Head of caudate nucleus (tissue), 42 donors: ENCODE measurements at regions not wholly inside any gene's neighbourhood (a gene's known extent, or its start where the extent isn't known, plus 50 kb on each side); places are given as distances from the start of the nearest gene placed in this dataset.

Source experiments
- DNase-seq, 42 donors: peaks; one replicate each; pipeline versions ENCODE4 v3.0.0 to v3.0.0-alpha.2; 2020 to 2021; ENCODE audit warnings: mixed read lengths in 7 of 42
- intact Hi-C: fragments of 100-400 bp; cut with DNase I; formaldehyde crosslinking; loops from one replicate; pipeline ENCODE4 v1.15.0; 2022

DNA sequence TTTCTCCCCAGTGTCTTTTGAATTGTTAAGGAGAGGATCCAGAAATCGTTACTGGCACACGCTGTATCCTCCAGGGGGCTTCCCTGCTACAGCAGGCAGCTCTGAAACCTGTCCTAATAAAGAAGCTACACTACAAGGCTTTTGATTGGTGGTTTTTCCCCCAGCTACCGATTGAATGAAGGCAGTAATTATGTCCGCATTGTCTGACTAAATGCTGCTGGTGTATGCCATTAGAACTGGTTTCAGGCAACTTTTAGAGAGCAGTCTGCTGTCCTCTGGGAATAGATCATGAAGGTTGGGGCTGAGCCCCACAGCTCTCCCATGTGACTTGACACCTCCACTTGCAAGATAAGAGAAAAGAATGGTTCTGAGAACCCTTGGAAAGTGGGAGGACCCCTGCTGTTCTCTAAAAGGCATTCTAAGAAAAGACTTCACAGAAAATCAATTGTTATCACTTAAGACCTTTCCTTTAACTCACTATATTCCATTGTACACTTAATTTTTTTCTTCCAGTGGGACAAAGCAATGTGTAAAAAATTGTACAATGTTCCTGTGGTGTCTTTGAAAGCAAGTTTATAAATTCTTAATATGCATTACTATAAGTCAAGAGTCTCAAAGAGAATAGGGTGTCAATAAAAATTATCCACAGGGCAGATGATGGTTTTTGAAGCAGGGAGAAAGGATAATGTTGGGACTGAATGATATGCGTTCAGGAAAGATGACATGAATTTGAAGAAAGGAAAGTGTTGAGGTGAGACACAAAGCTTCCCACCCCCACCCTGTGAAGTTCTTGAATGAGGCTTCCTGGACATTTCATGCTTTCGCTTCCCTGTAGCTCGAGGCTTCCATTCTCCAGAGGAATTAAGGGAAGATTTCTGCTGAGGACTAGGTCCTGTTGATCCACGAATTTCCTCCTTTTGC lies 53.0 kb upstream of the DAZL start:
- peak in 2 of 42 donors; percentile 9 to 12 for DNase-seq
- intact Hi-C loops, result no loop called here

GRCh38 chr3:16658925-16659793 lies 53.9 kb upstream of the DAZL start:
- intact Hi-C loops, result no loop called here
- no peak for DNase-seq

DNA sequence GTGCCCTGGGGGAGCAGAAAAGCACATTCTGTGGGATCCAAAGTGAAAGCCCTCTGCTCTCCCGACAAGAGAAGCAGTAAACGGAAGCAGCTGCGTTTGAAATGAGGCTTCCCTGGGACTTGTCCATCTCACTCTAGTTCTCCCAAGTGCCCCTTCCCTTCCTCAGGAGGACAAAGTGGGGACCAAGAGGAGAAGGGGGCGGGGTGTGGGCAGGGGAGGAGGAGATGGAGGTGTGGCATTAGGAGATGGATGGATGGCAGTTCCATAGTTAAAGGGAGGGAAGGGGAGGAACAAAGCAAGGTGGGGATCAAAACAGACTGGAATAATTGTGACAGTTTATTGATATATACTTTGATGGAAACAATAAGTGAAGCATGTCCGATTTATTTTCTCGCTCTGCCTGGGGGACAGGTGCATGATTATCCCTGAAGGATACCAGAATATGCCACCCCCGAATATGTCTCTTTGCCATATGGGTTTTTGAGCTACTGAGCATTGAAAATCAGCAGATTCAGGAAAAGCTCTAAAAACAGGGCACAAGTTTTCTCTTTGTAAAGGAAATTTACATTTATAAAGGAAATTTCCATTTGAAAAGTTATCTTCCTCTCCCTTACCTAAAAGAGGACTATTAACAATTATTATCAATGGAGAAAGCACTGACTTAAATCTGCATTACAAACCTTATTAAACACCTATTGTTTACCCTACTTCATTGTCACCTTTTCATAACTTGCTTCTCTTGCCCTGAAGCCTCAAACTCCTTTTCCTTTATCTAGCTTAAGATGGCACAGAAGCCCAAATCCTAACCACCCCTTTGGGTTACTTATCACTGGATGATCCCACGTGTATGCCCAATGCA lies 58.9 kb upstream of the DAZL start:
- DNase-seq, result no peak
- intact Hi-C loops, result no loop called here

- intact Hi-C loops, result no loop called here
- no peak for DNase-seq
Measured at GRCh38 chr3:16665282-16665741, 60.1 kb upstream of the DAZL start.

DNA sequence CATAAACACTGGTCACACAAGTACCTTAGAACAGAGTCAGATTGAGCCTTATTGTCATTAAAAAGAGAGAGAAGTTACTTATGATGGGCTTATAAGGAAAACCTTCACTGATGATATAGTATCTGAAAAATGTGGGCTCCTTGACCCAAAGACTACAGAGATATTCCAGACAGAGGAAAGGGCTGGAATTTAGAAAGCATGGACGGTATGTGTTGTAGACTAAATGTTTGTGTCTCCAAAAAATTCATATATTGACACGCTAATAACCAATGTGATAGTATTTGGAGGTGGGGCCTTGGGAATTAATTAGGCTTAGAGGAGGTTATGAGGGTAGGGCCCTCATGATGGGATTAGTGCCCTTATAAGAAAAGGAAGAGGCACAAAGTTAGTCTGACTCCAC lies 61.0 kb upstream of the DAZL start:
- intact Hi-C loops, result no loop called here
- DNase-seq, result no peak

DNA sequence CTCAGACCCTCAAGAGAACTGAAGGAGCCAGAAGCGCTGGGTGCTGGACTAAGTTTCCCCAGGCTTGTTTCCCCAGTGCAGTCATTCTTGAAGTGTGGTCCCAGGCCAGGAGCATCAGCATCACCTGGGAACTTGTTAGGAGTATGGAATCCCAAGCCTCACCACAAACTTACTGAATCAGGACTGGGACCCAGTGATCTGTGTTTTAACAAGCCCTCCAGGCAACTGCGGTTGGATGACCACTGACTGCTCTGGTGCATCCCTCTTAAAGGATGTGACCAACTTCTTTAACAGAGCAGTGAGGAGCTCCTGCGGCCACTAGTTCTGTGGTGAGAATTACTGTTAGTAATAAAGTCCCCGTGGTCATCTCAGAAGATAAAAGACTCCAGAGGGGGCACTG lies 62.4 kb upstream of the DAZL start:
- no peak for DNase-seq
- intact Hi-C loops, result no loop called here

DNA sequence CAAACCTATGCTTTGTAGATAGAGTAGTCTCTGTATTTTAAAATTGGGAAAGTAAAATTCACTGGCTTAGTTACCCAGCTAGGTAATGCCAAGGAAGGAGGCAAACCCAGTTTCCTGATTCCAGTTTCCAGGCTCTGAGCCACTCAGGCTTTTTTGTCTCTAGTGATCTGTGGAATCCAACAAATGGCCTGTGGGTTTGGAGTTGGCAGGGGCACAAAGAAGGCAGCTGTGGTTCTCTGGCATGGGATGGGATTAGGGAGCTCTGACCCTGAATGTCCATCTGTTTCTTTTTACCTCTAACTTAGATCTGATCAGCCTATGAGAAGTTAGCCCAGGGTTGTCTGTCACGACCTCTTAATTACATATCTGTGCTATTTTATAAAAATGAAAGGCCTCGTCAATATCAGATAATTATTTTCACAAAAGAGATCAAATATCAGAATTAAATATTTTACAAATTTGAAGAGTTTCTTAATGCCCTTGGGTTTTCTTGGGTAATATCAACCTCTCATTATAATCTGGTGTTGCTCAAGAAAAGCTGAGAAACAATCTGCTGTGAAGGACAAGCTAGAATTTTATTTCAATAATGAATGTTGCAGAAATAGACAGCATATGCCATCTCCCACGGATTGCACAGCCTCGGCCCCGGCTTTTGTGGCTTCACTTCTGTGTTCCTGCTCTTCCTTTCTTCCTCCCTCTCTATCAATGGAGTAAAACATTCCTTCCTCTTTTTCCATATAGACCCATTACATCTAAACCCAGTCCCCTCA lies 63.7 kb upstream of the DAZL start:
- intact Hi-C loops, result no loop called here

GRCh38 chr3:16670191-16670590 lies 65.0 kb upstream of the DAZL start:
- intact Hi-C loops, result no loop called here
- DNase-seq, result no peak

More for the DNA sequence above, 63.7 kb upstream of the DAZL start:
- peak in 19 of 42 donors; percentile 3 to 47 (median 19) for DNase-seq

- DNase-seq, result no peak
- intact Hi-C loops, result no loop called here
Measured at GRCh38 chr3:16671690-16672089, 66.5 kb upstream of the DAZL start.

DNA sequence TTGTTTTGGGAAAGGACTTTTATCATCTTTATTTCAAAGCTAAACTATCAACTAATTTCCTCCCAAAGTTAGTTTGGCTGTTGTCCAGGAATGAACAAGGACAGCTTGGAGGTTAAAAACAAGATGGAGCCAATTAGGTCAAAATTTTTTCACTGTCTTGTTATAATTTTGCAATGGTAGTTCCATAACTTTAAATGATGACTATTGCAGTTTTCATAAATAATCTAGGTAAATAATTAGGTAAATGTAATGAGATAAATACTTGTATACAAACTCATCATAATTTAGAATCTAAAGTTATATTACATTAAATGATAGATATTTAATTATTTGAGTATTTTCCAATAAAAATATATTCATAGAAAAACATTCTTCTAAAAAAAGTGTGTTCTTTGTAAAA lies 68.3 kb upstream of the DAZL start:
- DNase-seq, result no peak
- intact Hi-C loops, result no loop called here

DNA sequence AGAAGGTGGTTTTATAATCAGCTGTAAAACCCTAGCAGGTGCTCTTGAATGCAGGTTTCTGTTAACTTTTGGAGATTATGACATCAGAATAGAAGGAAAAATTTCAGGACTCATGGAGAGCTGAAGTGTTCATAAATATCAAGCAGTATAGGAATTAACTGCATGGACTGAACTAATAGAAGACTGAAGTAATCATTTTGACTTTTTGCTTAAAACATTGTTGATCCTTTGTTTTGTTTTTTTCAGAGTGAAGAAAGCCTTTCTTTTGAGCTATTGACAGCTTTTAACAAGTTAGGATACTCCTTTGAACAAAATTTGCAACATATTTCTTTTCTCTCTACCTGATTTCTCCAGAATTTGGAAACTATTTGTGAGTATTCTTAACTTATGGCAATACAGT lies 70.6 kb upstream of the DAZL start:
- no peak for DNase-seq
- intact Hi-C loops, result no loop called here

GRCh38 chr3:16686679-16687078 lies 81.5 kb upstream of the DAZL start:
- intact Hi-C loops, result no loop called here
- DNase-seq, result no peak

DNA sequence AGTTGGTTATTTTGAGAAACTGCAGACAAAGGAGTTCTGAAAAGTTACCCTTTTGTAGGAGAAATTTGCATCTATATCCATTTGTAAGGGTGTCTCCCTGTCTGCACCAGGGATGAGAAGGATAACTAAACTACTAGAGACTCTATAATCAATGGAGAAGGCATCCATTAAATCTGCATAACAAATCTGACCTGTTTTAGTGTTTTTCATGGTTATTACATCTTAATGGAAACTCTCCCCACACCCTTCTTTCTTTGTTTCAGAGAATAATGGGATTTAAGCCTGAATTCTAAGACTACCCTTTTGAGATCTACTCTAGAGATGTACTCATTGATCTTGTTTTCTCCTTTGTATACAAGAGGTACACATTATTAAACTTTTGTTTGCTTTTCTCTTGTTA lies 82.0 kb upstream of the DAZL start:
- DNase-seq, result no peak
- intact Hi-C loops, result no loop called here

DNA sequence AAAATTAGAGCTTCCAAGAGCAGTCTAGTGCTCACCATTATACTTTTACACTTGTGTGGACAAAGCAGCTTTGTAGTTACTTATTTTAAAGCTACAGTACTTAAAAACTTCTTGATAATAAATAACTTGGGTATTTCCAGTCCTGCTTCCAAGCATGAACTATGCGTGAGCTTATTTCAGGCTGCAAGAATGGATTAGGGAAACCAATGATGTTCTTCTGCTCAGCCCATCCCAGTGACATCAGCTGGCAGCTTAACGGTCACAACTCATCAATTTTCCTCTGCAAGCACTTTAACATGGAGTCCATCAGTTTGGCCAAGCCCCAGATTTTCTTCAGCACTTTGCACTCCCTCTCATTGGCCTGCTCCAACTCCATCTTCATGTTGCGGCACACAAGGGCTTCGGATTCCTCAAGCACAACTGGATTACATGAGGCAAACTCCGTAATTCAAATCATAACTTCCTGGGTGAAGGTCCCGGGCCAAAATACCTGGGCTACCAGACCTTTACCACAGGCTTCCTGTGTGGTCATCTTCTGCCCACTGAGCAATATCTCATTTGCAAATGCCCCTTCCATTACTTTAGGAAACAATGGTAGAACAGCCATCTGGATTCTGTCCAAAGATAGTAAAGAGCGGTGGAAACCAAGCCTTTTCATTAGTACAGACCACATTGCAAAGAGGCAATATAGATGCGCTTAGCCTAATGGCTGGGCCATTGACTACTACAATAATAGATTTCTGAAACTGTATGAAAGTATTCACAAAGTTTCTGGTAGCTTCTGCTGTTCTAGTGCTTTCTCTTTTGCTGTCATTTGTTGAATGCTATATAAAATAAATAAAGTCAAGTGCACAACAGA lies 87.5 kb upstream of the DAZL start:
- intact Hi-C loops, result no loop called here

GRCh38 chr3:16693820-16694219 lies 88.6 kb upstream of the DAZL start:
- intact Hi-C loops, result no loop called here
- no peak for DNase-seq

More for the DNA sequence above, 87.5 kb upstream of the DAZL start:
- no peak for DNase-seq

- no peak for DNase-seq
- intact Hi-C loops, result no loop called here
Measured at GRCh38 chr3:16695710-16696109, 90.5 kb upstream of the DAZL start.

GRCh38 chr3:16697443-16698147 lies 92.4 kb upstream of the DAZL start:
- DNase-seq, result no peak
- intact Hi-C loops, result no loop called here
